NCI-H187 (cell line): ENCODE measurements at regions not wholly inside any gene's neighbourhood (a gene's known extent, or its start where the extent isn't known, plus 50 kb on each side); places are given as distances from the start of the nearest gene placed in this dataset.
"Not testable (repeated sequence)": the region's sequence is repeated elsewhere in the genome, so short reads cannot be mapped to it uniquely, and the experiment has no call there.

Source experiments
- DNase-seq, 2 experiments: peaks; one replicate each; lab custom pipeline; 2025; lab: John Stamatoyannopoulos, UW

GRCh38 chr5:42089705-42090104 lies 164.6 kb downstream of the FBXO4 start:
- no peak for DNase-seq

GRCh38 chr5:42090162-42090561 lies 165.1 kb downstream of the FBXO4 start:
- no peak for DNase-seq

DNA sequence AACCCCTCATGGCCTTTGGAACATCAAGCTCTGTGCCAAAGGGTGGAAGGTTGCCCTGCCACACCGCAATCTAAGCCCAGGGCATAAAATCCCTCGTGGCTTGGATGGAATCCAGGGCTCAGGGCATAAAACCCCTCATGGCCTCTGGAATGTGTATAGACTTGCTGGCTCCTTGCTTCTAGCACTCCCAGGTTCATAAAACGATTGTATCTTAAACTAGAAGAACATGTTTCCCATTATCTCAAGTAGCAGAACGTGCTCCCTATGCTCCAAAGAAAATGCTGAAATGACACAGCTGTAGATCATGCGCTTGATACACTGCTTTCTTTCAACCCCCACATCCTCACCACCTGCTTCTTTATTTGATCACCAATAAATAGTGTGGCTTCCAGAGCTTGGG lies 174.8 kb downstream of the FBXO4 start:
- not testable (repeated sequence) for DNase-seq

- DNase-seq: no peak
These were observed 183.4 kb downstream of the FBXO4 start for GRCh38 chr5:42108468-42108867.

- DNase-seq: no peak
These were observed 184.0 kb downstream of the FBXO4 start for GRCh38 chr5:42109006-42109572.

DNA sequence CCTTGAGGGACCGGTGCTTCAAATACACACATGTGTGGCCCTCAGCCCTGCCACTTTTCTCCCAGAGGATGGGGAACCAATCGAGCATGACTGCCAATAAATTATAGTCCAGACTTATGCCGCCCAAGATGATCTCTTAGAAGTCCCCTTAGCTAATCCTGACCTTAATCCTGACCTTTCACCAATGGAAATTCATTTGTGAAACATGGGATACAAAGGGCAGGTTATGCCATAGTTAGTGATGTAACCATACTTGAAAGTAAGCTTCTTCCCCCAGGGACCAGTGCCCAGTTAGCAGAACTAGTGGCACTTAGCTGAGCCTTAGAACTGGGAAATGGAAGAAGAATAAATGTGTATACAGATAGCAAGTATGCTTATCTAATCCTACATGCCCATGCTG lies 190.6 kb downstream of the FBXO4 start:
- not testable (repeated sequence) for DNase-seq

- no peak for DNase-seq
These were observed 195.0 kb downstream of the FBXO4 start for GRCh38 chr5:42120070-42120469.

DNA sequence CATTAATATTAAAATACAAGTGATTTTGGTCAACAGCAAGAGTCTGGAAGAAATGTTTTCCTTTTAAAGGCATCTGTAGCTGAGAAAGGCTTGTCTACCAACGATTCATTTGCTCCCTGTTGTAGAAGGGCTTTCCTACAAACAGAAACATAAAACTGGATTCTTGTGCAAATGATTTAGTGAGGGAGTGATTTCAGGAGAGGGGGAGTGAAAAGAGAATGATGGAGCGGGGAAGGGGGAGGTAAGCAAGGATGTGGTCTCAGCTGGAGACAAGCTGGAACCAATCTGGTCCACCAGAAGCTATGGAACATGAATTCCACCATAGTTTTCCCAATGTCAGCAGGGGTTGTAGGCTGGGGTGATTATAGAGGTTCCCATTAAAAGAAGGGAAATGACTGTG lies 196.3 kb downstream of the FBXO4 start:
- no peak for DNase-seq

DNA sequence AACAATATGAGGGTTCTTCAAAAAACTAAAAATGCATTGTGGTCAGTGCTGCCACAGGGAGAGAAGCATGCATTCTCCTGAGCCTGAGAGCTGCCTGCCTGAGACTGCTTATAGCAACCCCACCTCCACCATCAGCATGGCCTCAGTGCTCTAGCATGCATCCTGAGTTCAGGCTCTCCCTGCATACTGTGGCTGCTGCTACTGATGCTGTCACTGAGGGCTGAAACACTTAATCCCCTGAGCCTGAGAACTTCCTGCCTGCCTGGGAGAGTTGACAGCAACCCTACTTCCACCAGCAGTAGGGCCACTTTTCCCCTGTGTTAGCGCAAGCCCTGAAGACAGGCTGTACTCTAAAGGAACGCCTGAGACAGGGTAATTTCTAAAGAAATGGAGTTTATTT lies 206.0 kb downstream of the FBXO4 start:
- DNase-seq: no peak

DNA sequence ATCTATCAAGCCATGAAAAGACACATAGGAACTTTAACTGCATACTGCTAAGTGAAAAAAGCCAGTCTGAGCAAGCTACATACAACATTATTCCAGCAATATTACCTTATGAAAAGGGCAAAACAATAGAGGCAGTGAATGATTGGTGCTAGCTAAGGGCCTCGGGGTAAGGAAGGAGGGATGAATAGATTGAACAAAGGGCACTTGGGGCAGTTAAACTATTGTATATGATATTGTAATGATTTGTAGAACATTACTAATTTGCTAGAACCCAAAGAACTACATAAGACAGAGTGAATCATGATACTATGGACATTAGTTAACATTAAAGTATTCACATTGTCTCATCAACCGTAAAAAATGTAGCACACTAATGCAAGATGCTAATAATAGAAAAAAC lies 218.3 kb downstream of the FBXO4 start:
- DNase-seq: no peak

GRCh38 chr5:42148813-42149212 lies 223.7 kb downstream of the FBXO4 start:
- no peak for DNase-seq

DNA sequence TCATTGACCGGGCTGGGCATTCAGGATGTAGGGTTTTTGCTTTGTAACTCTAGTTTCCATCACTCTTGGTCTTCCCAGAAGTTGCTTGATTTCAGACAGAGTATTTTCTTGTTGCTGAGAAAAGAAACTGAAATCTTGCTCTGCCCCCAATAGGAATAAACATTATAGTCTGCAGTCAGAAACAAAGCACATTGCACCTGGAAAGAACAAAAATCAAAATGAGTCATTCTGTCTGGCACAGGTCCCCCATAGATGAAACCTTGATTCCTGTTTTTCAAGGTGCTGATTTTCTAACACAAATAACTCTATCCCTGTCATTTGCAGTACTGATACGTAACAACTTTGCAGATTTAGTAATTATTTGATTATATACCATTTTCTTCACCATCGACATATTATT lies 232.1 kb downstream of the FBXO4 start:
- no peak for DNase-seq

DNA sequence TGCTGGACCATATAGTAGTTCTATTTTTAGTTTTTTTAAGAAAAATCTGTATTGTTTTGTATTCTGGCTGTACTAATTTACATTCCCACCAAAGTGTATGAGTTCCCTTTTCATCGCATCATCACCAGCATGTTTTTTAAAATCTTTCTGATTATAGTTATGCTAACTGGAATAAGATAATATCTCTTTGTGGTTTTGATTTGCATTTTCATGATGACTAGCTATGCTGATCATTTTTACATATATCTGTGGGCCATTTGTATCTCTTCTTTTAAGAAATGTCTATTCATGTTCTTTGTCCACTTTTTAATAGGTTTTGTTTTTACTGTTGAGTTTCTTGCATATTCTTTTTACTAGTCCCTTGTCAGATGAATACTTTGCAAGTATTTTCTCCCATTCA lies 238.0 kb downstream of the FBXO4 start:
- no peak for DNase-seq

GRCh38 chr5:42168091-42168670 lies 243.1 kb downstream of the FBXO4 start:
- DNase-seq: no peak

GRCh38 chr5:42176118-42176517 lies 247.1 kb upstream of the GHR start:
- DNase-seq: not testable (repeated sequence)

DNA sequence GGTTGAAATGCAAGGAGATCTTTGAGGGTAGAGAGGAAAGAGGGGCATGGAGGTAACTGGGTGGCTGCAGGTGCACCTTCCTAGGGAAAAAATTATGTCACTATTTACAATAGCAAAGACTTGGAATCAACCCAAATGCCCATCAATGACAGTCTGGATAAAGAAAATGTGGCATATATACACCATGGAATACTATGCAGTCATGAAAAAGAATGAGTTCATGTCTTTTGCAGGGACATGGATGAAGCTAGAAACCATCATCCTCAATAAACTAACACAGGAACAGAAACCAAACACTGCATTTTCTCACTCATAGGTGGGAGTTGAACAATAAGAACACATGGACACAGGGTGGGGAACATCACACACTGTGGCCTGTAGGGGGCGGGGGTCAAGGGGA lies 243.4 kb upstream of the GHR start:
- not testable (repeated sequence) for DNase-seq

- DNase-seq: no peak
These were observed 206.3 kb upstream of the GHR start for GRCh38 chr5:42216904-42217303.

DNA sequence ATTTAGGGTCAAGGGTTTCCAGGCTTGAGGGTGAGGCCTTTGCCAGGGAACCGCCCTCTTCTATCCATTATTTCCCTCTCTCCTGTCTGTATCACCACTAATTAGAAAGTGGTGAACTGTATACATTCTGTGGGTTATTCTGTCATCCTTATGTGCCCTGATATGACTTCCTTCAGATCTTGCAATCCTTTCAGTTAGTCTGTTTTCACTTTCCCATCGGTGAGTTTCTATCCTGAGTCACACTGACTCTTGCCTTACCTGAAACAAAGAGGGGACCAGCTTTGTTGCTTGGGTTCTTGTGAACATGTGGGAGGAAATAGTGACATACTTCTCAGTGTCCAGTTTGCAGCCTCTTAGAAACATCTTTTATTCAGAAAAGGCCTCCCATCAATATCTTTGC lies 205.4 kb upstream of the GHR start:
- DNase-seq: no peak

GRCh38 chr5:42225009-42225408 lies 198.2 kb upstream of the GHR start:
- no peak for DNase-seq

DNA sequence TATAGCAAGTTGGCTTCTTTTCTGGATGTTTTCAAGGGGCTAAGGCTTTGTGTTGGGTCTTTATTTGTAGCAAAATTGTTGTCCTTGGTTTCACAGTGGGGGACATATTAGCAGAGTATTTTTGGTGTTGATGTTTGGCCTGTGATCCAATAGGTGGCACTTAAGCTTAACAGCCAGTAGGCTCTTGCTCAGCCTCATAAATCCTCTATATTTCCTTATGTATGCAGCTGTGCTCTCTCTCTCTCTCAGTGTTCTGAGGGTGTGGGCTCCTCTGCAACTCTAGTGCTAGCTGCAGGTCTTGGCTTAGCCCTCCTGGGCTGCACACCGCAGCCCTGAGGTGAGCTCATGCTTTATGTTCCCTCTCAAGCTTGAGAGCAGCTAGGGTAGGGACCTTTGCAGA lies 195.0 kb upstream of the GHR start:
- no peak for DNase-seq

- no peak for DNase-seq
These were observed 192.4 kb upstream of the GHR start for GRCh38 chr5:42230839-42231238.

DNA sequence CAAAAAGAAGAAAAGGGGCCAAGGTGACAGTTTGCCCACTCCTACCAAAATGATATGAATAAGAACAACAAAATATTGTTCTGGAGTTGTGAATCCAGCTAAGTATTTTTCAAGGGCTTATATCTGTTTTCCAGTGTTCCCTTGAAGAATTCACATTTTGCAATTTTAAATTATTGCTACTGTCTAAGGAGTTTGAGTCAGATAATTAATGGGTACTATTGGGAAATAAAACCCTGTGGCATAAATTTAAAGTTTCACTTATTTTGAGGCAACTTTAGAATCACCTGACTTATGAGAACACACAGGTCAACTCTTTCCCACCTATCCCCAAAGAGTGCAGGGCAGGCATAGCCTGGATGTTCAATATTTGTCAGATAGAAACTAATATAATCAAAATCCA lies 188.0 kb upstream of the GHR start:
- no peak for DNase-seq

DNA sequence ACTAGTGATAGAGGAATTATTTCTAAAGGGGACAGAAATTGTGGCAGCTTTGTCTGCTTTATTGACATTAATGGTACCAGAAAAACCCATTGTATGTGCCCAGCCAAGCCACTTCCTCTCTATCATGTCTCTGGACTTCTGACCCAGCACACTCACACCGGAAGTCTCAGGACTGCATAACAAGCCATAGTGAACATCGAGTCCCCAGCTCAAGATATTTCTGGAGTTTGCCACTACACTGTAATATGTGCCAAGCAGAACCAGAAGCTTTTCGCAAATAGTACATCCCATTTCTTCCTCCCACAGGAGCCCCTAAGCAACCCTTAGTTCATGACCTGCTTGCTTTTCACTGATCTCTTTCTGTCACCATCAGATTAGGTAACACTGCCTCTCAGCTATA lies 187.4 kb upstream of the GHR start:
- no peak for DNase-seq

GRCh38 chr5:42241636-42242035 lies 181.6 kb upstream of the GHR start:
- DNase-seq: no peak
